Neural cell (in vitro differentiated cells): ENCODE measurements at regions not wholly inside any gene's neighbourhood (a gene's known extent, or its start where the extent isn't known, plus 50 kb on each side); places are given as distances from the start of the nearest gene placed in this dataset.

Experiments used
- EP300 ChIP-seq: fragments of 450-650 bp; conservative IDR thresholded peaks from 2 replicates; pipeline ENCODE4 v1.6.1; 2014; ENCODE audit warnings: antibody characterized with exemption, mild to moderate bottlenecking, moderate library complexity; ENCODE audit not compliant: poor library complexity, severe bottlenecking
- EZH2 ChIP-seq: fragments of 200-600, 300-800 bp; shearing (Covaris generic), sonication (generic); IDR thresholded peaks from 2 replicates; pipeline ENCODE4 v1.6.1; 2014; ENCODE audit warnings: antibody characterized with exemption, low read length, borderline replicate concordance, mild to moderate bottlenecking; ENCODE audit not compliant: insufficient read depth, poor library complexity, severe bottlenecking
- POLR2AphosphoS5 ChIP-seq: IDR thresholded peaks from 2 replicates; pipeline ENCODE4 v1.6.1; 2012
- TF ChIP-seq, protein P1 (sequence below): fragments of 450-650 bp; IDR thresholded peaks from 2 replicates; pipeline ENCODE4 v1.5.1; 2014; ENCODE audit warnings: antibody characterized with exemption, mild to moderate bottlenecking, moderate library complexity; ENCODE audit not compliant: poor library complexity, severe bottlenecking

DNA sequence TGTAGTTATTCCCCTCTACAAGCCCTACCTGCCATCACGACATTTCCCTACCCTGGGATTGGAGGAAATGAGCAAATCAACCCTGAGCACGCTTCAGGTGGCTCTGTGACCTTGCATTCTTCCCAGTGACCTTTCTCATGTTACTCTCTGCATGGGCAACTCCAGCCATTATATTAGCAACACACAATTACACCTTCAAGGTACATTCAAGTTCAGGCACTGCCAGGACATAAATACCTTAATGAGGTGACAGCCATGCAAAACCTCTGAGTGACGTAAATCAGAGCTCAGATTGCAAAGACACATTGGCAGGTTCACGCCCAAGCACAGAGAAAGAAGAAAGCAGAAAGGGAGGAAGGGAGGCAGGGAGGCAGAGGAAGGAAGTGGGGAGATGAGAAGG lies 68.7 kb upstream of the ALK start:
- TF ChIP-seq, protein P1, sequence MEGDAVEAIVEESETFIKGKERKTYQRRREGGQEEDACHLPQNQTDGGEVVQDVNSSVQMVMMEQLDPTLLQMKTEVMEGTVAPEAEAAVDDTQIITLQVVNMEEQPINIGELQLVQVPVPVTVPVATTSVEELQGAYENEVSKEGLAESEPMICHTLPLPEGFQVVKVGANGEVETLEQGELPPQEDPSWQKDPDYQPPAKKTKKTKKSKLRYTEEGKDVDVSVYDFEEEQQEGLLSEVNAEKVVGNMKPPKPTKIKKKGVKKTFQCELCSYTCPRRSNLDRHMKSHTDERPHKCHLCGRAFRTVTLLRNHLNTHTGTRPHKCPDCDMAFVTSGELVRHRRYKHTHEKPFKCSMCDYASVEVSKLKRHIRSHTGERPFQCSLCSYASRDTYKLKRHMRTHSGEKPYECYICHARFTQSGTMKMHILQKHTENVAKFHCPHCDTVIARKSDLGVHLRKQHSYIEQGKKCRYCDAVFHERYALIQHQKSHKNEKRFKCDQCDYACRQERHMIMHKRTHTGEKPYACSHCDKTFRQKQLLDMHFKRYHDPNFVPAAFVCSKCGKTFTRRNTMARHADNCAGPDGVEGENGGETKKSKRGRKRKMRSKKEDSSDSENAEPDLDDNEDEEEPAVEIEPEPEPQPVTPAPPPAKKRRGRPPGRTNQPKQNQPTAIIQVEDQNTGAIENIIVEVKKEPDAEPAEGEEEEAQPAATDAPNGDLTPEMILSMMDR, result no peak
- no peak for TF ChIP-seq EZH2
- TF ChIP-seq POLR2AphosphoS5, result no peak
- TF ChIP-seq EP300, result peak; percentile 47
